IPS-NIHi7 (cell line): ENCODE measurements at regions not wholly inside any gene's neighbourhood (a gene's known extent, or its start where the extent isn't known, plus 50 kb on each side); places are given as distances from the start of the nearest gene placed in this dataset.
A peak's percentile ranks its signal among the peaks of the same experiment; 100 is the strongest.
"Not testable (repeated sequence)": the region's sequence is repeated elsewhere in the genome, so short reads cannot be mapped to it uniquely, and the experiment has no call there.

Experiments used
- DNase-seq: peaks from one replicate; pipeline ENCODE4 v3.0.0; 2012; ENCODE audit warnings: mixed read lengths; ENCODE audit errors: extremely low spot score

DNA sequence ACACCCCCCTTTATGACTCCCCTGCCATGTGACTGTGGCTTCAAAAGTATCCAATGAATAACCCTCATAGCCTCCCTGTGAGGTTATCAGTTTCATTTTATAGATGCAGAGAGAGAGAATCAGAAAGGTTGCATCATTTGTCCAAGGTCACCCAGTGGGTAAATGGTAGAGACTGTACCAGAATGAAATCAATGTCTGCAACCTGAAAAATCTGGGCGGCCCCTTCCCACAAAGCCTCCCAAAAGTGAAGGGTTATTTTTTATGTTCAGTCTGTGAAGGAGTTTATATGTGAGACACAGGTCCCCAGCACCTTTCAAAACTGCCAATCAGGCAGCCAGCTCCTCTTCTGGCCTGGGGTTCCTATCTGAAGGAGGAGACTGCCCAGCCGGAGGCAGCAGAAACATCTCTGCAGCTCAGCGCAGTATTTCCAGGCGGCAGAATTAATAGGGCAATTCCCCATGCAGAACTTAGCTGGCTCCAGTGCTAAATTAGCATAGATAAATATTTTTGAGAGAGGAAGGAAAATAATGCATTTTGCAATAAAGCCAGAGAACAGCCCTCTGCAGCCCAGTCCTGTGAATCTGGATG lies 130.8 kb upstream of the PRR20G start:
- DNase-seq: no peak

DNA sequence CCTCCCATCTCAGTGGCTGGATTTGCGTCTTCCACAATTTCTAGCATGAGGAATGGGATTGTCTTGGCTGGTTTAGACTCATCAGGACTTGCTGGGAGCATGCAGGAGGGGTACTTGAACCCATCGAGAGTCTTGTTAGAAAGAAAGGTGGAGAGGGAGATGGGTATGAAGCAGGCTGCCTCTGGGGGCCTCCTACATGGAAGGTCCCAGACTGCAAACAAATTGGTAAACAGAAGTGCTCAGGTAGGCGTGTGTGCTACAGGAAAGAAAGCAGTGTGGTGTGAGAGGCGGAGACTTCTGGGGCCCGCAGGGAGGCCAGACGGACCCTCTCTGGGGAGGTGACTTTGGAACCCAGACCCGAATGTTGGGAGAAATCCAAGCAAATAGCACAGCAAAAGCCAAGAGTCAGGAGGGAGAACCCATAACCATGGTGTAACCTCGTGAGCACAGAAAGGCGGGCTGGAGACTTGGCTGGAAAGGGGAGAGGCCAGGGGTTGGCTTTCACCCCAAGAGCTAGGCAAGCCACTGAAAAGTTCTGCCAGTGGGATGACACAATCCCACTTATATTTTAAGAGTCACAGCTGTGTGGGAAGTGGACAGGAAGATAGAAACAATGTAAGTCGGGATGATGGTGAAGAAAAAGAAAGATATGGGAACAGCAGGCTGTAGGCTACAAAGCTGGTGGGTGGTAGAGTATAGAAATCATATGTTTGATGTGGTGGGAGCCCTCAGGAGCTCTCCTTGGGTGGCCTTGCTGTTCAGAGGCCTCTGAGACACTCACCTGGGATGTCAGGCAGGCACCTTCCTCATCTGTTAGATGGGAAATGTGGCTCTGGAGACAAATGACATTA lies 130.1 kb upstream of the PRR20G start:
- DNase-seq: no peak

GRCh38 chr3:127413871-127414270 lies 126.0 kb upstream of the PRR20G start:
- DNase-seq: no peak

- no peak for DNase-seq
Measured at GRCh38 chr3:127413318-127413673, 125.5 kb upstream of the PRR20G start.

GRCh38 chr3:127412578-127413317 lies 124.9 kb upstream of the PRR20G start:
- no peak for DNase-seq

DNA sequence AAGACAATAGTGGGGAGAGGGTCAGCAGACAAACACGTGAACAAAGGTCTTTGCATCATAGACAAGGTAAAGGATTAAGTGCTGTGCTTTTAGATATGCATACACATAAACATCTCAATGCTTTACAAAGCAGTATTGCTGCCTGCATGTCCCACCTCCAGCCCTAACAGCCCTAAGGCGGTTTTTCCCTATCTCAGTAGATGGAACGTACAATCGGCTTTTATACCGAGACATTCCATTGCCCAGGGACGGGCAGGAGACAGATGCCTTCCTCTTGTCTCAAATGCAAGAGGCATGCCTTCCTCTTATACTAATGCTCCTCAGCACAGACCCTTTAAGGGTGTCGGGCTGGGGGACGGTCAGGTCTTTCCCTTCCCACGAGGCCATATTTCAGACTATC lies 124.0 kb upstream of the PRR20G start:
- DNase-seq: not testable (repeated sequence)

- peak; percentile 67 for DNase-seq
Measured at GRCh38 chr3:127411083-127411727, 123.4 kb upstream of the PRR20G start.

- DNase-seq: no peak
Measured at GRCh38 chr3:127410678-127411077, 122.8 kb upstream of the PRR20G start.

- no peak for DNase-seq
Measured at GRCh38 chr3:127410137-127410488, 122.3 kb upstream of the PRR20G start.

DNA sequence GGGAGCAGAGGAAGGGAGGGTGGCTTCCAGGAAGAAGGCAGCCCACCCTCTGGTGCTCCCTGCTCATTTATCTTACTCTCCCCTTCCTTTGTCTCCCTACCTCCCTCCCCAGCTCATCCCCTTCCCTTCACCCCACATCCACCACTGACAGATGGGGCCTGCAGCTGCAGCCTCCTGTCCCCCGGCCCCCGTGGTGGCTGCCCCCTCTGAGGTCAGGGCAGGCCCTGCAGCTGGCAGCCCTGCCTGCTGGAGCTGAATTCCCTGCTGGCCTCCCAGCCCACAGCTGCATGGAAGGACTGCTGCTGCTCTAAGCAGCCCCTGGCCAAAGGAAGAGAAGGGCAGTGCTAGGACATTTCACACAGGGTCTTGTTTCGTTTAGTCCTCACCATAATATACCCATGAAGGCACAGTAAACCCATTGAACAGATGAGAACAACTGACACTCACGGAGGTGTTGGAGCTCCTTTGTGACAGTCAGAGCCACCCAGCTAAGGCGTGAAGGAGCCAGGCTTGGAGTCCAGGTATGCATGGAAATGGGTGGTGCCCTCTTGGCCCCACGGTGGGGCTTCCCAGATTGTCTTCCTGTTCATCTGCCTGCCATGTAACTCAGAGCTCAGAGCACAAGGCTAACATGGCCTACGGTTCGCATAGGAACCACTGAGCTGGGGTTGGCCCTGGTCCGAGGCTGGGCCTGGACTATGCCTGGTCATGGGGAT lies 121.7 kb upstream of the PRR20G start:
- DNase-seq: no peak

DNA sequence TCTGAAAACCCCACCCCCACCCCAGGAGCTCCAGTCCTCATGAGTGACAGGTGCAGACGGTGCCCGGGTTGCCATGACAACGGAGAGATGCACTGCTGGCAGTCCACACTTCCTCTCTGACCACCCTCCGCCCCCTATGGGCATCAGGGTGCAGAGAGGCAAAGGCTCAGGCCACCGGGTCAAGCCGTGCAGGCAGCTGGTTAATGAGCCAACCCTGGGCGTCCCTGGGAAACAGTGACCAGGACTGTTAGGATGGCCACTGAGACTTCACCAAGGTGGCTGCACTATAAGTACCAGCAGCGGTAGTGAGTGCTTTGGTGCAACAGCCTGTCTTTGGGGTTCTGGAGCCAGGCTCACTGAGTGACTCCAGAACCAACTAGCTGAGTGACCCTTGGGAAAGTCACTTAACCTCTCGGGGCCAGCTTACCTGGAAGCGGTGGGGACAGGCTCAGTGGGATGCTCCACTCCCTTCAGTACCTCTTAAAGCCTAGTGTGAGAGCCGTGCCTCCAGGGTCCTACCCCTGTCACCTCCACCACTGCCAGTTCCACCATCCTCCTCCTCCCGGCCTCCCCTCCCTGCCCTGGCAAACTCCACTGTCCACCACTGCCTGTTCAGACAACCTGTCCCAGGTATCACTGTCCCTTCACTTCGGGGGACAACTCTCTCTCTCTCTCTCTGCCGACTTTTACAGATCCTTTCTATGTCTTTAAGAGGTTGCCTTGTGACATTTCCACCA lies 121.0 kb upstream of the PRR20G start:
- no peak for DNase-seq

DNA sequence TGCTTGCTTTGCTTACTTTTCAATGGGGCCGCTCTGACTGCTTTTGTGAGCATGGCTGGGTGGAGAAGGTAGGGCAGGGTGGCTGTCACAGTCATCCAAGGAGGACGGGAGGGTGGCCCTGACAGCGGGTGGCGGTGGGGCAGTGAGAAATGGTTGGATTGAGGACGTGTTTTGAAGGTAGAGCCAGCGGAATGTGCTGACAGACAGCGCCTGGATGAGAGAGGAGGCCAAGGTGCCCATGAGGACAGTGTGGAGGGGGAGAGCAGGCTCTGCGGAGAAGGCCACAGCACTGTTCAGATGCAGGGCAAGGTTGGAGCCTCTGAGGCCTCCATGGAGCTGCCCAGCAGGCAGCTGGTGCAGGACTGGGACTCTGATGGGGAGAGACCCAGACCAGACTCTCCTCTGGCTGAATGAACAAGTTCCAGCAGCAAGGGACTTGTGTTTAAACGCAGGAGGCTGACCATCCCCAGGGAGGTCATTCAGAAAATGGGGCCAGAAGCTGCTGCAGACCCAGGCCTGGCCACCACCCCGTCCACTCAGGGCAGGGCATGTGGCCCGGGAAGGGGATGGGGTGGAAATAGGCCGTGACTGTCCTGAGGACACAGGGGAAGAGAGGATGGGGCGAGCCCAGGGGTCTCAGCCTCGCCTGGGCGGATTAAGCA lies 120.3 kb upstream of the PRR20G start:
- DNase-seq: no peak

DNA sequence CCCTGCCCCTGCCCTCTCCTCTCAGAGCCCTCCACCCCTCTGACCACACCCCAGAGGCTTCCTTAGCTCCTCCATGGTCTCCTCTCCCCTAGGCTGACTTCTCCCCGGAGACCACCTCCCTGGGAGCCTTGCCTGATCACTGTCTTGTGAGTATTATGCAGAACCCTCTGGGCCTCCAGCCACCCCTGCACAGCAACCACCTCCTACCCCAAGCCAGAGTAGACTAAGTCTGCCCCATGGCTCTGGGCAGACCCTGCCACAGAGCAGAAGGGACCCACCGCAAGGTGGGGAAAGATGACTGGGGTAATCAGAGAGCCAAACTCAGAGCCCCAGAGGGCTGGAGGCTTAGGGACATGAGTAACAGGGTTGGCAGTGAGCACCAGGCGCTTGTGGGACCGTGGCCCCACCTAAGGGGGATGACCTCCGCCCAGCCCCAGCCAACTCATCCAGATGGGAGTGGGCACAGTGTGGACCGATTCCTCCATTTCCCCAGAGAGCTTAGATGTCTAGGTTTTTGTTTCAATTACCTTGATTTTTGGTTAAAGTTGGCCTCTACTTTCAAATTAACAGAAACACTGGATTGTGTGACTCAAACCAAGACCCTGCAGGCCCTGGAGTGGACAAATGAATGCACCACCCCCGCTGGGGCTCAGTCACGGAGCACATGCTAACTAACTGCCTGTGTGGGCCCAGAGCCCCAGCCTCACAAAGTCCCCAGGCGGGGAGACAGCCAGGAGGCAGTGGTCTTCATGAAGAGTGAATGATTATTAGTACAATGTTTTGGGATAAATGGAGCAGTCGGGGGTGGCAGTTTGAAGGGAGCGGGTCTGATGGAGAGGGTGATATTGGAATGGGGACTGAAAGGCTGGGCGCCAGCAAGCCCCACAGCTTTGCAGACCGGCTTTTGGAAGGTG lies 119.4 kb upstream of the PRR20G start:
- no peak for DNase-seq

GRCh38 chr3:127406309-127407025 lies 118.6 kb upstream of the PRR20G start:
- peak; percentile 59 for DNase-seq

DNA sequence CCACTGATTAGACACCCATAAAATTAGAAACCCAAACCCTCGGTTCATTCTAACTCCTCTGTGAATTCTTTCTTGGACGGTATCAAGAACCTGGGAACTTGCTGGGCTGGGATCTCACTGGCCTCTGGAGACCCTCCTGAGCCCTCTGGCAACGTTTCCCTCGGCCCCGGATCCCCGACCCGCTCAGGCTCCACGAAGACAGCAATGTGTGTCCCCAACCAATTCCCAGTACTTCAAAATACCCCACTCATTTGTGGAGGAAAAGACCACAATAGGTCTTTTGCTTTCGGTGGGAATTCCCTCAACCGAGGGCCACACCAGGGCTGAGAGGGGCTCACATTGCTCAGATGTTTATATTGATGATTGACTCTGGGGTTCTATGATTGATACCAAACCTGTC lies 117.9 kb upstream of the PRR20G start:
- DNase-seq: no peak

GRCh38 chr3:127405010-127405598 lies 117.3 kb upstream of the PRR20G start:
- DNase-seq: no peak

DNA sequence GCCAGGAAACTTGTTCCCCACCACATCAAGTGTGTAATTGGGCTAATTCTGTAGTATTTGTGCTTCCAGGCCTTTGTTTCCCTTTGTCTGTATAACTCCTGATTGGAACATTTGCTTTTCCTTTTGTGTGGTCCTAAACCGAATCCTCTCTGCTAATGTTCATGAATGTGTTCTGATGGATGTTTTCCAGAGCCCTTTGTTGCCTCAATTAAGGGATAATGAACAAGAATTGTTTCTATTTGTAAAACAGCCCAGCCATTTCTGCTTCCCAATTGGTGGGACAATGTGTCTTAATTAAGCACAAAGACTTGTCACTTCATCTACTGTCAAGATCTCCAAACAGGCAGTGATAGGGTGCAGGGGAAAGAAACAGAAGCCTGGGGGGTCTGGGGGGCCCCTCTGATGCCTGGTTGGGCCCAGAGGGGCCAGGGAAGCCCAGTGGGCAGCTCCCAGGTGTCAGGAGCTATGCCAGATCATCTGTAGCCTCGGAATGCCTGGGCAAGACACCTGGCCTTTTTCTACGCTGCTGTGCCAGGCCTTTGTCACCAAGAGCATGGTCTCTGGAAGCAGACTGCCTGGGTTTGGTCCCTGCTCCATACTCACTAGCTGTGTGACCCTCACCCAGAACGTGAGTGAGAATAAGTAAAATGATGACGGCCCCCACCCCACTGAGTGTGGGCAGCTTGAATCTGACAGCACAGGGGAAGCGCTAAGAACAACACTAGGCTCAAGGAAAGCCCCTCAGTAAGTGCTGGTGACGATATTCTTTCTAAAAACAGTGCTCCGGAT lies 116.6 kb upstream of the PRR20G start:
- no peak for DNase-seq

- DNase-seq: no peak
Measured at GRCh38 chr3:127403795-127404194, 115.9 kb upstream of the PRR20G start.
